GM18861 (cell line): ENCODE measurements at regions not wholly inside any gene's neighbourhood (a gene's known extent, or its start where the extent isn't known, plus 50 kb on each side); places are given as distances from the start of the nearest gene placed in this dataset.

ENCODE experiments used
- ATAC-seq: cut with Tn5 transposase; IDR thresholded peaks from one replicate; pipeline ENCODE4 v1.9.1; 2021; ENCODE audit not compliant: unreplicated experiment

DNA sequence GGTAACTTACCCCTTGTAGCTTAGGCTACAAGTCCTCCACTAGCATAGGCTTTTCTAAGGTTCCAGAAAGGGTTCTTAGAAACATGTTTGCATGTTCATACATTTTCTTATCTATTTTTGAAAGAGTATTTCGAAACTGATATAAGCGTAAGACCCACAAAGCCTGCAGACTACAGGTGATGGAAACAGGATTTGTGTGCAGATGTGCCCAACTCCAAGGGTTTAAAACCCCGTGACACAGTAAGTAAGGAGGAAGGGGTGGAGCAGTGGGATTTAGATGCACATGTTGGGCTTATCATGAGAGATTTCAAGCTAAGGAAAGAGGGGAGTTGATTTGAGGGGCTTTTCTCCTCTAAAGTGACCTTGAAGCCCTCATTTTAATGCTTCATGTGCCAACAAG, 164.7 kb downstream of the LTN1 start:
- ATAC-seq: no peak

DNA sequence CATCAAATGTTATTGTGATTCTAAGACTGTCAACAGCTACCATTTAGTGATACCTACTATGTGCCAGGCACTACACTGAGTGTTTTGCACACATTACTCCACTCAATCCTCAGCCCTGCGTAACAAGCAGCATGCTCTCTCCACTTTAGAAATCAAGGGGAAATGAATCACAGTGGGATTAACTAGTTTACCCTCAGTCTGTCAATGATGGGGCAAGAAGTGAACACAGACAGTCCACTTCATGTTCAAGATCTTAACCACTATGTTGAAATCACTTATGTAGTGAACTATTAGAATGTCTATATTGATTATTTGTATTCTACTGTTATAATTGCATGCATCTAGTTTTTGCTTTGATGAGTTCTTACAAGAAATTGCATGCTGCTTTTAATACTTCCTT, 165.3 kb downstream of the LTN1 start:
- ATAC-seq: no peak

DNA sequence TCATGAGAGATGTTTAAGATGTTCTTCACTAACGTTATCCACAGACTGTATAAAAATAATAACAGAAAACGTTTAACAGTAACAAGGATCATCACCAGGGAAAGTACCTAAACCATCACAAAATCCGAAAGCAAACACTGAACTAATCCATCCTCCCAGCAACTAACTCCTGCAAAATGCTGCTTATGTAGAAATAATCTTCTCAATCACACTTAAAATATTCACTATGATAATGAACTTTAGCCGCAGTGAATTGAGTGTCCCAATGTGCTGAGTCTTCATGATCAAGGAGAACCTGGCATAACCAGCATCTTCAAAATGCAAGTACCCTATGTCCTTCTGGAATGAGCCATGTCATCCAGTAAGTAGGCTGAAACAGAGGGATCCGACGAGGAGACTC, 166.1 kb downstream of the LTN1 start:
- ATAC-seq: no peak

DNA sequence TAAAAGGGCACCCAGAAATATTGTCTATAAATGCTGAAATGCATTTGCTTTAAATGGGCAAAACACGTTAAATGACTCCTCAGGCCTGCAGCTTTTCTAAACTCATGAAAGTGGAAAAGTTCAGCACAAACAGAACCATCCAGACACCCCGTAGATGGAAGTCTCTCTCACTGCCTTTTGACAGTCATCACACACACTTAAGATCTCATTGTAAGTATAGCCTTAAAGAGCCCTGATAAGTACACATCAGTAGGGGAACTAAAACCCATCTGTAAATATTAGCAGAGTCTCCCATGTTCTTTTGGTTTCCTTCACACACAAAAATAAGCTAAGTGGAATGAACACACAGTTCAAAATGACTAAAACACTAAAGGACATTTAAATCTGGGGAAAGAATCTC, 166.7 kb downstream of the LTN1 start:
- ATAC-seq: no peak

DNA sequence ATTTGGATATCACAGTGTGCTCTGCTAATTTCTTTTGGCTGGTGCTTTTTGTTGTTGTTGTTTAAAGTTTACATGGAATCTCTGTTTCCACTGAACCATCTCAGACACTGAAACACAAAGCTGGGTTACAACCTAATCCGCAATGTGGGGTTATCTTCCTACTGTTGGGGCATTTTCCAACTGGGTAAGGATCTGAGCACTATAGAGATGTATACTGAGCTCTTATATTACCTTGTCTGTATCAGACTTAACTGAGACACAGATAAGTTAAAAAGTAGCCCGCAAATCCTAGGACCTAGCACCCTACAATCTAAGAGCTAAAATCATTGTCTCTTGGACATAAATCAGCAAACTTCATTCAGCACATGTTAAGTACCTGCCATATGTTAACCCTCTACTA, 169.2 kb downstream of the LTN1 start:
- ATAC-seq: no peak

DNA sequence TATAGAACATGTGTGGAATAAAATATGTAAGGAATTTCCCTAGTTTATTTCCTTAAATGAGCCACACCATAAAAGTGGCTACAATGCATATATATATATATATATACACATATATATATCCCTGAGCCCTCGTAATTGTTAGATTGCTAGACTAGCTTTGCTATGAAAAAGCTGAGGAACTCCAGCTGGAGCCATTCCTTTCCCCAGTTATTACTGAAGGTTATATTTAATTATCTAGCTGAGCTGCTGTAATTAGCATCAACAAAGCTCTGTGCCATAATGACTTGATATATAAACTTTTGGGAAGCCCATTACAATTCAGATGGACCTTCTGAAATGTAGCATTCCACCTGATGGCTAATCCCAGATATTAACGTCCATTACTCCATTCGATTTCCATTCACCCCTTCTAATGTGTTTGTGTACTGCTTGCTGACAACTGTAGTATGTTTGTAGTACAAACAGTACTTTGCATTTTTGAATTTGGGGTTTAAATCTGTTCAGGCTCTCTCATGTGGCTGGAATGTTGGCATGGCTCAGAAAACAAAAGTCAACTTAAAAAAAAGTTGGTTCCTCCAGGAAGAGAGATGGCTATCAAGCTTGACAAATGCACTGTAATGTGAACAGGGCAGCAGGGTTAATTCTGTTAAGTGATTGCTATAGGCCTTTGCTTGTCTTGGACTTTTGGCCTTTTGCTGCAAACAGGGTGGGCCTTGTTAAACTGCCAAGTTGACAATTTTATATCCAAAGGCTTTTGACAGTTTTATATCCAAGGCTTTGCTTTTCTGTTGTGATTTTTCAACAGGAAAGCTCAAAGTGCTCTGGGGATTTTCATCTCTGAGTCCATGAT, 170.0 kb downstream of the LTN1 start:
- no peak for ATAC-seq

DNA sequence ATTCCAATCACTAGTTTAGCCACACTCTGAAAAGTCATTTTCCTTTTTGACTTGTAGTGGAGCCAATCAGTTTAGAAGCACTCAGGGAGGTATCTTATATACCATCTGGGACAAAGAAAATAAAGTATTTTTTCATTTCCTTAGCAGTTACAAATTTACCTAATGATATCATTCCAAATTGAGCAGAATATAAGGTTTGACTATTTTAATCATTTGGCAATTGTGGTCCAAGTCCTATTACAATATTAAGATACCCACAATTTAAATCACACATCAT, 170.6 kb downstream of the LTN1 start:
- no peak for ATAC-seq

DNA sequence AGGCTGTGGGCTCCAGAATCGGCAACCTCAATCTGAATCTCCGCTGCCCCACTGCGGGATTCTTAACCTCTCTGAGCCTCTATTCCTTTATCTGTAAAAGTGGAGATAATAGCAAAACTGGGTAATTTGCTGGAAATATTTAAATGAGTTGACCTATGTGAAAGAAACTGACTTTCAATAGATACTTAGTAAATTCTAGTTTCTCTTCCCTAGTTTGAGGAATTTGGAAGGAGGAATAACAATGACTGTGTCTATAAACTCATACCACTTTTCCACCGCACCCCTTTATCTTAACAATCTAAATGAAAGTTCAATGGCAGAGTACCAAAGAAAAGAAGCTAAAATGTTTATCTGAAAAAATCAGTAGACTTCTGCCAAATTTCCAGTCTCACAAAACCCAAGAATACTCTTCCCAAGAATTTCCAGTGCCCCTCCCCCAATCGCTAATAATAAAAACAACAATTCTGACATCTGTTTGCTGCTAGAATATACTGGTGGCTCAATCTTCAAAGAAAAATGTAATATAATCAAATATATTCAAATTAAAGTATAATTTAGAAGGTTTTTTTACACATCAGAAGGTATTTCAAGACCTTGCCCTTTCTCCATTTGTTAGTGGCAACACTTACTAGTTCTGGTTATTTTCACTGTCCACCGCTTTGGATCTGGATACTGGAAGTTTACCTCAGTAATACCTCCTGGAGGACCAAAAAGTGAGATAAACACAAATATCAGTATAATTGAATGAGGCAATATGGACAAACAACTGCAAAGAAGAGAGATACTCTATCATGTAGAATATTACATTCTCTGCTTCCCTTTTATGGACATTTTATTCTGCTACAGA, 171.2 kb downstream of the LTN1 start:
- no peak for ATAC-seq

DNA sequence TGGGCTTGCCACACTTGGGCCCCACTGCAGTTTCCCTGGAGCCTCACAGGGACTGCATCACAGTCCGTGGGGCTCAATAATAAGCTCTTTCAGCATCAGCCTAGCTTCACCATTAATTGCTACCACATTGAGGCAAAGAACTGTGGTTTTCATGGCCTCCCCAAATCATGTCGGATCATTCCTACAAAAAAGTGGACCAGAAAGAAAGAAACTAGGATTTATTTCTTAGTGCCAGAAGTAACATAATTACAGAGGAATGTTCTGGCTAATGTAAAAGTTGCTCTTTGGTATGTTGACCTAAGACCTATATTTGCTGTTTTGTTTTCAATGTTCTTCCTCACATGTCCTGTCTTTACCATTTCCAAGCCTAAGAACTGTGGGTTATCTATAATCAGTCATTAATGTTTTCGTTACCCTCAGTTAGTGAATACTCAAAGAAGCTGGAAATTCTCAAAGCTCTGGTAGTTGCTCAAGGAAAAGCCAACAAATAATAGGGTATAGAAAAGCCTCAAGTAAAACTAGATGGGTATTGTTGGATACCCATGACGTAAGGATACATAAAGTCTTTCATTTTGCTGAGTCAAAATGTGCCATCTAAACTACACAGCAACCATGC, 173.9 kb downstream of the LTN1 start:
- no peak for ATAC-seq

DNA sequence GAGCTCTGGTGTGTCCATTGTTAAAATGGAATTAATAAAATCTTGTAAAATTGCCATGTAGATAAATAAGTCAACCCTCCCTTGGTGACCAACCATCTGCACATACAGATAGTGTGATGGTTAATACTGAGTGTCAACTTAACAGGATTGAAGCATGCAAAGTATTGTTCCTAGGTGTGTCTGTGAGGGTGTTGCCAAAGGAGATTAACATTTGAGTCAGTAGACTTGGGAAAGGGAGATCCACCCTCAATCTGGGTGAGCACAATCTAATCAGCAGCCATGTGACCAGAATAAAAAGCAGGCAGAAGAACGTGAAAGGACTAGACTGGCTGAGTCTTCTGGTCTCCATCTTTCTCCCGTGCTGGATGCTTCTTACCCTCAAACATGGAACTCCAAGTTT, 174.8 kb downstream of the LTN1 start:
- no peak for ATAC-seq

DNA sequence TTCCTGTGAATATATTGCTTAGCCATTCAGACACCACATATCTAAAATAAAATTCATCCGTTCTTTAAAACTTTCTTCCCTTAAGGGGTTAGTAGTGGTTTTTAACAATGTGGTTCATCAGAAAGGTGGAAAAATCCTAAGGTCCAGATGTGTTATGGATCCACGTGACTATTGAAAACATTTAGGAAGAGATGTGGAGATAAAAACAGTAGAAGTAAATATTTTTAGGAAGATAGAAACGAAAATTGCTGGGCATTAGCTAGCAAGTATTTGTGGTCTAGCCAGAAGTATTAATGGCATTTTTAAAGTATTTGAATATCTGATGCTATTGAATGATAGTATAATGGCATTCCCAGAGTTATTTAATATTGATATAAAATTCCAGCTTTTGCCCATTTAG, 180.8 kb downstream of the LTN1 start:
- ATAC-seq: no peak

DNA sequence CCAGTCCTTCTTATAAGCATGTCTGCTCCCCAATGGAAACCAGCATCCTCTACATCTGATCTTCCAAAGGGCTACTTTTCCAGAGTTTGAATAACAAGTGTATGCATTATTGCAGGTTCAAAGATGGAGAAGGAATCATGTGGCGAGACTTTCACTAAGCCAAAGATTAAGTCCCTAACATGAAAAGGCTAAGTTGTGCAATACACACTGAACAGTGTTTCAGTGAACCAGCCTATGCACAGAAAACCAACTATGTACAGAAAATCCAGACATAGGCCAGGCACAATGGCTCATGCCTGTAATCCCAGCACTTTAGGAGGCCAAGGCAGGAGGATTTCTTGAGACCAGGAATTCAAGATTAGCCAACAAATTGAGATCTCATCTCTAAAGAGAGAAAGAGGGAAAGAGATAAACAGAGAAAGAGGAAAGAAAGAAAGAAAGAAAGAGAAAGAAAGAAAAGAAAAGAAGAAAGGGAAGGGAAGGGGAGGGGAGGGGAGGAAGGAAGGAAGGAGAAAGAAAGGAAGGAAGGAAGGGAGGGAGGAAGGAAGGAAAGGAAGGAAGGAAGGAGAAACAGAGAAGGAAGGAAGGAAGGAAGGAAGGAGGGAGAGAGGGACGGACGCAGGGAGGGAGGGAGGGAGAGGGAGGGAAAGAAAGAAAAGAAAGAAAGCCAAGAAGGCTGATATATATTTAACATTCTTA, 181.7 kb downstream of the LTN1 start:
- ATAC-seq: no peak

DNA sequence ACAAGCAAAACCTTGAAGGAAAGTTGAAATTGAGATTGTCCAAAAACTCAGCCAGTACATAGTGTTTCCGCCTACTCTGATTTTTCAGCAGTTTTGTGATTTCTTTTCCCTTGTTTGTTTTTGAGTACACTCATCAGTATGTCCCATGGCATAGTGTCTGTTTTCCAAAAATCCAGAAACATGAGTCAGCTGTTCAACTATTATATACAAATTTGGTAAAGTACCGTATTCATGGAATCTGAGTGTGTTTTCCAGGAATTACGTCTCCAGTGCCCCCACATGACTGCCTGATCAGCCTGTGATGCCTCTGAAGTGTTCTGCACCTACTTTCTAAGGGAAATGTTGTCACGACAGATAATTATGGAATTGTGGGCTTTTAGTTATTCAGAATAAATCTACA, 186.8 kb downstream of the LTN1 start:
- no peak for ATAC-seq

DNA sequence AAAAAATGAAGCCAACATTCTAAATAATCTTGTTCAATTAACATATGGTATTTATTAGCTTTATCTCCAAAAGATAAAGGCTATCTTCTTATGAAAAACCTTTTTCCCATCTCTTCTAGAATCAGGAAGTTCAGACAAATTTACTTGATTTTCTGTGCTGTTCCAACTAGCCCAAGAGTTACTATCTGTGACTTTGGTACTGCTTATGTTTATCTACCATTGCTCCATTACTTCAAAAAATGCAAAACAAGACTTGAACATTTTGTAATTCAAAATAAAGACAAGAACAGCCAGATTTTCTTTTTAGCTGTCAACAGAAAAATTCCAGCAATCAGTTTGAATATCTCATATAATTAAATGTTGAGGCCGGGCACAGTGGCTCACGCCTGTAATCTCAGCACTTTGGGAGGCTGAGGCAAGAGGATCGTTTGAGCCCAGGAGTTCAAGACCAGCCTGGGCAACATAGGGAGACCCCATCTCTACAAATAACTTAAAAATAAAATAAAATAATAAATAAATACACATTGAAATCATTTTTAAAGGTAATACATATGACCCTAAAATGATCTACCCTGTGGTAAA, 188.5 kb downstream of the LTN1 start:
- no peak for ATAC-seq

DNA sequence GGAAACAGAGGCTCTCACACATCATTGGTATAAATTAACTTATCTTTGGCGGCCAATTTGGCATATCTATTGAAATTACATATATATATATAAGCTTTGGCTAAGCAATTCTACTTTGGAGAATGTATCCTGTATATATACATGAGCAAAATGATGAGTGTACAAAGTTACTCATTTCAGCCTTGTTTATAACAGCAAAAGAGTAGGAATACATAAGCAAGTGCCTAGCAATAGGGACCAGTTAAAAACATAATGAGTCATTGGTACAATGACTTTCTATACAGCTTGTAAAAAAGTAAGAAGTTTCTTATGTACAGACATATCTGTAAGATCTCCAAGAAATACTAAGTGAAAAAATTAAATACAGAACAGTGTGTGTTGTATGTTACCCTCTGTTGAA, 190.8 kb downstream of the LTN1 start:
- ATAC-seq: no peak

DNA sequence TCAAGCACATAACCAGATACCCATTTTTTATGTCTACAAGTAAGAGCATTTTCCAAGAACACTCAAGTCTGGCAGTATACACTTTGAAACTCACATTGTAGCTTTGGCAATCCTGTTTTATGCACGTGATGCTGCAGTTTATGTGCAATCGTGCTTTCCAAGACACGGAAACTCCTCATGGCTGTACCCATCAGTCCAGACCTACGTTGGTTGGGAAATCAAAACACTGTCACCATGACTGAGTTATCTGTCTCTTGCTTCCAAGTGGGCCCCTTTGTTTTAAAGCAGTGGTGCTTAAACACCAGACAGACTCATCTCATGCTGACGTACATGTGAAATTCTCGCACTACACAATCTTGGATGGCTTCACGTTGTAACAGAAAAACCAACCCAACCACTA, 192.8 kb downstream of the LTN1 start:
- ATAC-seq: no peak

DNA sequence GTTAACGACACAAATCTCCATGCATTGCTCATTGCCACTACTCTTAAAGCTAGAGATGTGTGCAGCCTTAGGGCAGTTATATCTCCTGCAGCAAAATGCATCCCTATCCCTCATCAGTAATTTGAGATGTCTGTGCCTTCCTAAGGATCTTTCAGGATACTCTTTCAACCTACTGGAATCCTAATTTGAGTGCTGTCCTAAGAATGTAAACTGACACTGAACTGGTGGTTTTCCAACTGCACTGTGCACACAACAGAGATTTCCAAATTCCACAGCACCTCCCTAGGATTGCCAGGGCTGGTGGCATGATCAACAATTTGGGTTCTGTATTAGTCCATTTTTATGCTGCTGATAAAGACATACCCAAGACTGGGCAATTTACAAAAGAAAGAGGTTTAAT, 193.9 kb downstream of the LTN1 start:
- no peak for ATAC-seq

DNA sequence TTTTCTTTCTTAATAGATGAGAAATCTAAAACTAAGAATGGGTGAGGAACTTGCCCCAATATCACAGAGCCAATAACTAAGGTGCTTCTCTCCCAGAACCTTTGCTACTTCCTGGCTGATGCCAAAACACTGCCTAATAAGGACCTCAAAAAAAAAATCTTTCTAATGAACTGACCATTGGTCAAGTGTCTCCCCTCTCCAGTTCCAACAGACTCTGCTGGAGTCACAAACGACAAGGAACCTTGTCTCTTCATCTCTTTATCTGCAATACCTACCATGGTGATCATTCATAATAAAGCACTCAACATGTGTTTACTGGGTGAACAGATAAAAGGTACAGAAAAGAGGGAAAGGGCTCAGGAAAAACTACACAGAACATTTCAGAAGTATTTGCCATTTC, 197.4 kb downstream of the LTN1 start:
- no peak for ATAC-seq

DNA sequence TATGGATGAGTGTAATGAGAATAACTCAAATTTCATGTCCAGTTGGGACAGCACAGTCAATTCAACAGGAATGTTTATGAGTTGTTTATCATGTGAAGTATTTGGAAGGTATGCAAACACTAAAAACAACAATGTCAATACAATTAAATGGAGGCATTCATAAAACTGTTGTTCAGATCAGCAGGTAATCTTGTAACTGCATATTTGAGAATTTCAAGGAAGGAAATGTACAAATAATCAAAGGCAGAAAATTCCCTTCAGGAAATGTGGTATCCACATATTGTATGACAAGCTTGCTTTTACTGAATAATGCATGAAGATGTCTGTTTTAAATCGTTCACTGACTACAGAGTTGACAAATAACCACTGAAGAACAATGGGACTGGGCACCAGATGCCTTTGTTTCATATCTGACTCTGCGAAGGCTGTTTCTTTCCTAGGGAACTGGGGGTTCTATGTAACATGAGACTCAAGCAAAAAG, 198.3 kb downstream of the LTN1 start:
- ATAC-seq: no peak

DNA sequence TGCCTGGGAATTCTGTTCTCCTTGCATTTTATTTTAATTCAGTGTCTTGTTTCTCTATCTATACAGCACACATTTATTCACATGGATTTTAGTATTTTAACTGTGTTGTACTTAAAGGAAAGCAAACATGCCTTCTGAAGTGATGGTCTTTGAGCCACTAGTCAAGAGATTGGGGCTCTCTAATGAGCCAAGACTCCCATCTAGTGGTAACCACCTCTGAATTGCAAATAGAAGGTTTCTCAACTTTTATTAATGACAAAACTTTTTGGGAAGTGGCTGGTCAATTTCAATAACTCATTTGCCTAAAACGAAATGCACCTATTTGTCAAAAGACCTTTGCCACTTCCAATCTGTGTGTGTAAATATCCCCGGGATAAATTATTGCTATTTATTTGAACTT, 199.6 kb downstream of the LTN1 start:
- ATAC-seq: no peak
